ENCODE measurements at regions not wholly inside any gene's neighbourhood (a gene's known extent, or its start where the extent isn't known, plus 50 kb on each side); places are given as distances from the start of the nearest gene placed in this dataset.

DNA sequence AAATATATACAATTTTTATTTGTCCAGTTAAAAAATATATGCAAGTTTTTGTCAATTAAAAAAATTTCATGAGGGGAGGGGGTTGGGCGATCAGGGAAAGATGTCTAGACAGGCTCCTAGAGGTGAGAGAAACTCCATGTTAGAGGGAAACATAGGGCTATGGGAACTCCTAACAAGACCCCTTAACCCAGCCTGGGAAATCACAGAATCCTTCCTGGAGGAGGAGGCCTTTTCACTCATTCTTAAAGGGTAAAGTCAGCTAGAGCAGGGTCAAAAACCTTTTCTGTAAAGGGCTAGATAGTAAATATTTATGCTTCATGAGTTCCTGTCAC, 75.9 kb upstream of the PTPN1 start:
- WGBS (ENCODE audit: insufficient coverage, low coverage, missing lambda C conversion rate), result 0% methylated on average over 1 of the region's 1 CpG
- intact Hi-C loops (cut with micrococcal nuclease) (no loop called here), in situ Hi-C loops (cut with MboI) (no loop called here)
- Histone ChIP-seq H3K9ac (ENCODE audit: insufficient read depth in 1 of 2, low read depth in 2 of 2, low read length in 2 of 2) (peak overlapping the region in 1 of 2 experiments; percentile 66; a peak in 1 of 4 replicates), H3K4me3 (no peak overlapping the region), H3K27me3 (ENCODE audit: control insufficient read depth in 2 of 2, insufficient read depth in 2 of 2, low read length in 2 of 2) (no peaks in the 10 kb centered on the region), H4K20me1 (replicated peaks; ENCODE audit: control insufficient read depth, insufficient read depth, low read length) (no peaks in the 10 kb centered on the region), H3K79me2 (ENCODE audit: control insufficient read depth, insufficient read depth, low read length) (no peaks in the 10 kb centered on the region), H3K9me3 (replicated peaks; ENCODE audit: control insufficient read depth, insufficient read depth, low read depth, low read length) (no peaks in the 10 kb centered on the region), H3K4me1 (replicated peaks in 1 of 2; ENCODE audit: control insufficient read depth in 2 of 2, insufficient read depth in 2 of 2, low read length in 2 of 2) (peaks cover 25 to 31% of the 10 kb centered on the region in 2 experiments), H3K36me3 (ENCODE audit: control insufficient read depth, insufficient read depth, low read length) (no peaks in the 10 kb centered on the region), H3K9me1 (ENCODE audit: control insufficient read depth, insufficient read depth, low read length) (no peaks in the 10 kb centered on the region), H3K27ac (ENCODE audit: extremely low read depth, low read depth, low read length) (no peak overlapping the region), H3K4me2 (ENCODE audit: insufficient read depth, low read length) (no peak overlapping the region), H2AFZ (ENCODE audit: low read depth, low read length) (no peak overlapping the region)
- ChIA-PET POLR2A (interaction anchor here (0.7 to 2.4 kb wide), 4 partner anchors 10 to 323 kb away, joined by 4 to 11 read pairs (median 6); no protein-coding TSS in a partner anchor), CTCF (ENCODE audit: low intra/inter-chr PET ratio) (no interaction called here)
- no TSS peak for BruUV-seq (replicated peaks)
- ATAC-seq (no peak), DNase-seq (ENCODE audit: extremely low read depth in 1 of 4, low spot score in 3 of 4) (no peak), FAIRE-seq (no peak)
- TF ChIP-seq CBX1 (IDR thresholded peaks at IDR 0.05; ENCODE audit: low read depth), result 0 out of 2 replicates have a peak, but pooled peaks have one; percentile 24
- TF ChIP-seq RBM25 (IDR thresholded peaks at IDR 0.05; ENCODE audit: low read depth, low read length, severe bottlenecking), result peak; percentile 93
- TF ChIP-seq ZNF436 (CRISPR knock-in tag; IDR thresholded peaks at IDR 0.05), result peak; percentile 97
- TF ChIP-seq ZFP36 (IDR thresholded peaks at IDR 0.05; ENCODE audit: low read depth, low read length, partially characterized antibody), result peak; percentile 99
- TF ChIP-seq HDGF (IDR thresholded peaks at IDR 0.05), result 0 out of 2 replicates have a peak, but pooled peaks have one; percentile 7
- TF ChIP-seq, protein P1, sequence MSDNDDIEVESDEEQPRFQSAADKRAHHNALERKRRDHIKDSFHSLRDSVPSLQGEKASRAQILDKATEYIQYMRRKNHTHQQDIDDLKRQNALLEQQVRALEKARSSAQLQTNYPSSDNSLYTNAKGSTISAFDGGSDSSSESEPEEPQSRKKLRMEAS (CRISPR knock-in tag; IDR thresholded peaks at IDR 0.05), result no peak
- peak in 1 of 2 experiments; percentile 64; a peak in 1 of 4 replicates for TF ChIP-seq RCOR1 (IDR thresholded peaks at IDR 0.05; ENCODE audit: borderline replicate concordance in 1 of 2, low read depth in 2 of 2, low read length in 2 of 2)
- TF ChIP-seq SMARCA5 (IDR thresholded peaks at IDR 0.05), result 0 out of 2 replicates have a peak, but pooled peaks have one; percentile 24
- no peak for TF ChIP-seq PURB (CRISPR knock-in tag; IDR thresholded peaks at IDR 0.05; ENCODE audit: low read depth)
- TF ChIP-seq GTF2F1 (IDR thresholded peaks at IDR 0.05; ENCODE audit: low read depth, low read length), result no peak
- peak; percentile 9; the same call in 1 of the 2 replicates for TF ChIP-seq EP300 (IDR thresholded peaks at IDR 0.05; ENCODE audit: low read length)
- peak; percentile 3; the same call in 1 of the 2 replicates for TF ChIP-seq GABPA (tag; conservative IDR thresholded peaks at IDR 0.05; ENCODE audit: low read depth)
- no peak for TF ChIP-seq ETV1 (tag; conservative IDR thresholded peaks at IDR 0.05; ENCODE audit: low read depth)
- TF ChIP-seq HDAC2 (IDR thresholded peaks at IDR 0.05), result peak; percentile 70
- 0 out of 2 replicates have a peak, but pooled peaks have one; percentile 5 for TF ChIP-seq KLF16 (IDR thresholded peaks at IDR 0.05)
- peak; percentile 10 for TF ChIP-seq PHF20 (IDR thresholded peaks at IDR 0.05; ENCODE audit: partially characterized antibody)
- TF ChIP-seq, protein P2, sequence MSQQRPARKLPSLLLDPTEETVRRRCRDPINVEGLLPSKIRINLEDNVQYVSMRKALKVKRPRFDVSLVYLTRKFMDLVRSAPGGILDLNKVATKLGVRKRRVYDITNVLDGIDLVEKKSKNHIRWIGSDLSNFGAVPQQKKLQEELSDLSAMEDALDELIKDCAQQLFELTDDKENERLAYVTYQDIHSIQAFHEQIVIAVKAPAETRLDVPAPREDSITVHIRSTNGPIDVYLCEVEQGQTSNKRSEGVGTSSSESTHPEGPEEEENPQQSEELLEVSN (IDR thresholded peaks at IDR 0.05; ENCODE audit: borderline replicate concordance in 1 of 2, extremely low read depth in 1 of 2, insufficient read depth in 1 of 2, insufficient read length in 1 of 2, low read depth in 1 of 2, low read length in 1 of 2, poor library complexity in 1 of 2, severe bottlenecking in 1 of 2), result no peak
- no peak for TF ChIP-seq TAF7 (tag; IDR thresholded peaks at IDR 0.05)
- TF ChIP-seq ZNF24 (IDR thresholded peaks at IDR 0.05), result no peak
- peak; percentile 87; the same call in 1 of the 2 replicates for TF ChIP-seq BCOR (IDR thresholded peaks at IDR 0.05)
- no peak for TF ChIP-seq HNRNPK (IDR thresholded peaks at IDR 0.05; ENCODE audit: low read depth, low read length, poor library complexity, severe bottlenecking)
- TF ChIP-seq ZNF347 (CRISPR knock-in tag; IDR thresholded peaks at IDR 0.05; ENCODE audit: low read depth), result no peak
- no peak for TF ChIP-seq U2AF1 (optimal IDR thresholded peaks at IDR 0.05; ENCODE audit: low read depth, low read length)
- peak; percentile 93 for TF ChIP-seq ADNP (tag; IDR thresholded peaks at IDR 0.05)
- TF ChIP-seq NR2C2 (CRISPR knock-in tag; IDR thresholded peaks at IDR 0.05), result no peak
- peak; percentile 24; the same call in 1 of the 2 replicates for TF ChIP-seq NR2C2 (tag; IDR thresholded peaks at IDR 0.05)
- TF ChIP-seq SRSF3 (IDR thresholded peaks at IDR 0.05; ENCODE audit: insufficient read depth, low read length), result no peak

Measured in K562 (cell line).